Kidney (tissue), 13 donors: ENCODE measurements at regions not wholly inside any gene's neighbourhood (a gene's known extent, or its start where the extent isn't known, plus 50 kb on each side); places are given as distances from the start of the nearest gene placed in this dataset.

Experiments
- DNase-seq, 5 donors: peaks; one replicate each; pipeline ENCODE4 v3.0.0-alpha.2; 2013 to 2020
- FAIRE-seq: peaks from 2 replicates; lab custom pipeline; 2012; peaks lifted over from hg19 to GRCh38; lab: Jason Lieb, UNC
- H3K27ac ChIP-seq, 2 donors: one replicate each; pipeline ENCODE4 v1.7.0; 2013; ENCODE audit warnings: low read depth in 2 of 2, low read length in 2 of 2, inconsistent platforms in 1 of 2
- H3K27me3 ChIP-seq: one replicate; pipeline ENCODE4 v1.7.1; 2013; ENCODE audit warnings: low read length, inconsistent platforms; ENCODE audit not compliant: control insufficient read depth, insufficient read depth
- H3K36me3 ChIP-seq, 3 donors: one replicate each; pipeline versions ENCODE4 v1.7.0 to v1.7.1; 2013; ENCODE audit warnings: low read length in 3 of 3, control low read depth in 1 of 3, inconsistent platforms in 1 of 3; ENCODE audit not compliant: insufficient read depth in 3 of 3, control insufficient read depth in 2 of 3
- H3K4me1 ChIP-seq, 3 donors: one replicate each; pipeline versions ENCODE4 v1.7.0 to v1.7.1; 2013; ENCODE audit warnings: low read length in 3 of 3, inconsistent platforms in 1 of 3, low read depth in 1 of 3; ENCODE audit not compliant: control insufficient read depth in 2 of 3, insufficient read depth in 2 of 3
- H3K4me3 ChIP-seq, 3 donors: one replicate each; pipeline versions ENCODE4 v1.7.0 to v1.8.1; 2013; ENCODE audit warnings: low read length in 3 of 3, control low read depth in 1 of 3, inconsistent platforms in 1 of 3
- H3K9ac ChIP-seq, 3 donors: one replicate each; pipeline versions ENCODE4 v1.7.0 to v1.7.1; 2013; ENCODE audit warnings: low read length in 3 of 3, control low read depth in 1 of 3, inconsistent platforms in 1 of 3
- H3K9me3 ChIP-seq, 3 donors: one replicate each; pipeline versions ENCODE4 v1.7.0 to v1.7.1; 2013; ENCODE audit warnings: low read length in 3 of 3, control low read depth in 1 of 3, inconsistent platforms in 1 of 3; ENCODE audit not compliant: control insufficient read depth in 2 of 3, insufficient read depth in 1 of 3
- CTCF ChIP-seq: IDR thresholded peaks from 3 replicates; pipeline ENCODE4 v1.5.1; 2012; ENCODE audit warnings: mild to moderate bottlenecking, moderate library complexity, borderline replicate concordance; ENCODE audit not compliant: insufficient read depth; ENCODE audit errors: extremely low read depth
- intact Hi-C: fragments of 100-400 bp; cut with DNase I; formaldehyde crosslinking; loops from one replicate; pipeline ENCODE4 v1.11.1; 2022
- donor health status: control.
- donor health status: control.
- donor health status: control.
- donor health status: control.
- donor health status: control.
- donor health status: DM: yes; HTN: yes; CAD: no.
- donor health status: Normal renal cell carcinoma (clear cell type).

DNA sequence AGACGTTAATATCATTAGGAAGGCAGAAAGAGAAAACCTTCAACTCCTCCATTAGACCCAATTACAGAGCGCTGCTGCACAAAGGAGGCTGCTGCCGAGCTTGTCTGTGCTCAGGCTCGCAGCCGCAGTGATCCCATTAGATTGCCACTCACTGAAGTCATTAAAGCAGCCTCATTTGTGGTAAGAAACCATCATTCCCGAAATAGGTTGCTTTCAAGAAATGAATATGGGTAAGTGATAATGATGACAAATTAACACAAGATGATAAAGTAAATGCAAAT lies 137.2 kb downstream of the CAVIN4 start:
- H3K36me3 ChIP-seq = no peaks in the 10 kb centered on the region
- no peak overlapping the region for H3K4me3 ChIP-seq
- H3K9me3 ChIP-seq = no peaks in the 10 kb centered on the region
- FAIRE-seq (no peak), DNase-seq (no peak)
- H3K27me3 ChIP-seq = no peaks in the 10 kb centered on the region
- no peak for TF ChIP-seq CTCF
- H3K27ac ChIP-seq = no peak overlapping the region
- no peak overlapping the region for H3K9ac ChIP-seq
- no peaks in the 10 kb centered on the region for H3K4me1 ChIP-seq
- intact Hi-C loops = no loop called here

- DNase-seq (no peak), FAIRE-seq (no peak)
- H3K4me1 ChIP-seq = no peaks in the 10 kb centered on the region
- no peak for TF ChIP-seq CTCF
- H3K27ac ChIP-seq = no peak overlapping the region
- H3K9me3 ChIP-seq = no peaks in the 10 kb centered on the region
- intact Hi-C loops = no loop called here
- no peaks in the 10 kb centered on the region for H3K36me3 ChIP-seq
- no peak overlapping the region for H3K4me3 ChIP-seq
- no peak overlapping the region for H3K9ac ChIP-seq
- H3K27me3 ChIP-seq = no peaks in the 10 kb centered on the region
These were observed 140.8 kb downstream of the CAVIN4 start for GRCh38 chr9:100718717-100719116.

DNA sequence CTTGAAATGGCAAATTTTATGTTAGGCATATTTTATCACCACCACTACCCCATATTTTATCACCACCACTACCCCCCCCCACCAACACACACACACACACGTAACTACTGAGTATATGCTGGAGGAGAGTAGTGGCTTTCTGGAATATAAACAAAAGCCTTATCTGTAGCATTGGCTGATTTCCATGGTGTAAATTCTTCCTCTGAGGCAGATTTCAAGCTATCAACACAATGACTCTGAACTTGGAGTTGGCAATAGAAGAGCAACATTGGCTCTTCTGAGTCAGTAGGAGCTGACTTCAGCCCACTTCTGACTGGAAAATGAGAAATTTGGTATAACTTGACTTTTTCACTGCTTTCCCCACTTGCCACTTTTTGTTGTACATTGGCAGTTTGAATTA lies 143.0 kb downstream of the CAVIN4 start:
- H3K4me3 ChIP-seq = no peak overlapping the region
- no peak overlapping the region for H3K9ac ChIP-seq
- H3K36me3 ChIP-seq = no peaks in the 10 kb centered on the region
- no peaks in the 10 kb centered on the region for H3K4me1 ChIP-seq
- intact Hi-C loops = no loop called here
- H3K9me3 ChIP-seq = no peaks in the 10 kb centered on the region
- FAIRE-seq (no peak), DNase-seq (no peak)
- H3K27ac ChIP-seq = no peak overlapping the region
- H3K27me3 ChIP-seq = no peaks in the 10 kb centered on the region
- TF ChIP-seq CTCF = no peak

- H3K27me3 ChIP-seq = no peaks in the 10 kb centered on the region
- H3K4me1 ChIP-seq = no peaks in the 10 kb centered on the region
- intact Hi-C loops = no loop called here
- FAIRE-seq (no peak), DNase-seq (no peak)
- TF ChIP-seq CTCF = no peak
- H3K36me3 ChIP-seq = no peaks in the 10 kb centered on the region
- no peak overlapping the region for H3K4me3 ChIP-seq
- no peak overlapping the region for H3K9ac ChIP-seq
- no peak overlapping the region for H3K27ac ChIP-seq
- H3K9me3 ChIP-seq = no peaks in the 10 kb centered on the region
These were observed 147.0 kb downstream of the CAVIN4 start for GRCh38 chr9:100724886-100725285.
